ENCODE measurements at regions not wholly inside any gene's neighbourhood (a gene's known extent, or its start where the extent isn't known, plus 50 kb on each side); places are given as distances from the start of the nearest gene placed in this dataset.

- TF ChIP-seq CTCF (IDR thresholded peaks at IDR 0.05; ENCODE audit: insufficient read depth, low read depth, low read length) (no peak), EZH2 (IDR thresholded peaks at IDR 0.05; ENCODE audit: insufficient read depth, low read length) (no peak)
Measured at GRCh38 chr6:133683308-133683580, 205.7 kb upstream of the TCF21 start.
